ENCODE measurements at regions not wholly inside any gene's neighbourhood (a gene's known extent, or its start where the extent isn't known, plus 50 kb on each side); places are given as distances from the start of the nearest gene placed in this dataset.

GRCh38 chr5:72559866-72560766 is 52.9 kb upstream of the ZNF366 start:
- TF ChIP-seq EZH2phosphoT487 (IDR thresholded peaks at IDR 0.05; ENCODE audit: borderline replicate concordance, low read length), result no peak
- no peak for TF ChIP-seq CTCF (conservative IDR thresholded peaks at IDR 0.05; ENCODE audit: low read depth, low read length)

Measured in PC-3 (cell line).